ENCODE measurements at regions not wholly inside any gene's neighbourhood (a gene's known extent, or its start where the extent isn't known, plus 50 kb on each side); places are given as distances from the start of the nearest gene placed in this dataset.
"Not testable (repeated sequence)": the region's sequence is repeated elsewhere in the genome, so short reads cannot be mapped to it uniquely, and the experiment has no call there.

GRCh38 chr1:189607477-189608096, 870.1 kb downstream of the BRINP3 start:
- DNase-seq: no peak

- DNase-seq: no peak
Observed at GRCh38 chr1:189609167-189609566, 868.5 kb downstream of the BRINP3 start.

- no peak for DNase-seq
Observed at GRCh38 chr1:189616893-189617292, 860.8 kb downstream of the BRINP3 start.

- DNase-seq: no peak
Observed at GRCh38 chr1:189619682-189620332, 857.9 kb downstream of the BRINP3 start.

- DNase-seq: no peak
Observed at GRCh38 chr1:189620471-189620870, 857.2 kb downstream of the BRINP3 start.

GRCh38 chr1:189623336-189623735, 854.3 kb downstream of the BRINP3 start:
- no peak for DNase-seq

GRCh38 chr1:189627427-189627826, 850.2 kb downstream of the BRINP3 start:
- DNase-seq: no peak

- no peak for DNase-seq
Observed at GRCh38 chr1:189628857-189629256, 848.8 kb downstream of the BRINP3 start.

GRCh38 chr1:189633658-189634057, 844.0 kb downstream of the BRINP3 start:
- no peak for DNase-seq

GRCh38 chr1:189637041-189637440, 840.6 kb downstream of the BRINP3 start:
- DNase-seq: no peak

- DNase-seq: not testable (repeated sequence)
Observed at GRCh38 chr1:189644156-189644555, 833.5 kb downstream of the BRINP3 start.

GRCh38 chr1:189644970-189645369, 832.7 kb downstream of the BRINP3 start:
- DNase-seq: no peak

- no peak for DNase-seq
Observed at GRCh38 chr1:189646066-189646465, 831.6 kb downstream of the BRINP3 start.

- no peak for DNase-seq
Observed at GRCh38 chr1:189654906-189655305, 822.8 kb downstream of the BRINP3 start.

- DNase-seq: no peak
Observed at GRCh38 chr1:189656628-189657530, 820.8 kb downstream of the BRINP3 start.

GRCh38 chr1:189657715-189658114, 819.9 kb downstream of the BRINP3 start:
- DNase-seq: no peak

- no peak for DNase-seq
Observed at GRCh38 chr1:189658381-189658780, 819.3 kb downstream of the BRINP3 start.

- DNase-seq: no peak
Observed at GRCh38 chr1:189659731-189660130, 817.9 kb downstream of the BRINP3 start.

GRCh38 chr1:189662190-189662589, 815.5 kb downstream of the BRINP3 start:
- DNase-seq: no peak

GRCh38 chr1:189669846-189670245, 807.8 kb downstream of the BRINP3 start:
- no peak for DNase-seq

GRCh38 chr1:189673217-189673616, 804.4 kb downstream of the BRINP3 start:
- peak; percentile 32 for DNase-seq

GRCh38 chr1:189675712-189676244, 801.9 kb downstream of the BRINP3 start:
- no peak for DNase-seq

- no peak for DNase-seq
Observed at GRCh38 chr1:189678779-189679178, 798.9 kb downstream of the BRINP3 start.
